HG03039 (cell line): ENCODE measurements at regions not wholly inside any gene's neighbourhood (a gene's known extent, or its start where the extent isn't known, plus 50 kb on each side); places are given as distances from the start of the nearest gene placed in this dataset.

Experiments
- ATAC-seq: cut with Tn5 transposase; IDR thresholded peaks from one replicate; pipeline ENCODE4 v1.9.1; 2021; ENCODE audit warnings: mild to moderate bottlenecking, moderate library complexity; ENCODE audit not compliant: unreplicated experiment

DNA sequence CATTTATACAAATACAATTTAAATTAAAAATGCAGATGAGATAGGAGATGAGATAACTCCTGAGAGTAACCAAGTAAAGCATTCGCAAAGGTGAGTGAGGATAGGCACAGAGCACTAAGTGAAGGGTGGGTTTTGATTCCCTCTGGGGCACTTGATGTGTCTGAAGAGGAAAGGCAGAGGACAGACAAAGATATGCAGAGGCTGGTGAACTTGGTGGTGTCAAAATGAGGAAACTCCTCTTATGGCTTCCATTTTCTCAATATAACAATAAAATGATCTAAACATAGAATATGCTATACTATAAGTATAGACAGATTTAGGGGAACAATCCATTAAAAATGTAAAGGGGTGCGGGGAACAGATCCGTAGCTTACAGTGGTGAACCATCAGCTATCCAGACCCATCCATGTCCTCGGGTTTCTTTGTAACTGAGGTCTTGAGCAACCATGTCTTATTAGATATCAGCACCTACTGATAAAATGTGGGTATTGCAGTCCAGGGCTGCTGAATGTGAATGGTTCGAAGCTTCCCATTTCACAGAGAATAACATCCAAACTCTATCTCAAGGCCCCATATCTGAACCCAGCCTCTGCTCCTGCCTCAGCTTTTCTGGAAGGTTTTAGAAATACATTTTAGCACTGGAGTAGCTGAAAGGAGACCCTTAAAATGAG lies 73.9 kb upstream of the SLC10A2 start:
- peak; percentile 93 for ATAC-seq

DNA sequence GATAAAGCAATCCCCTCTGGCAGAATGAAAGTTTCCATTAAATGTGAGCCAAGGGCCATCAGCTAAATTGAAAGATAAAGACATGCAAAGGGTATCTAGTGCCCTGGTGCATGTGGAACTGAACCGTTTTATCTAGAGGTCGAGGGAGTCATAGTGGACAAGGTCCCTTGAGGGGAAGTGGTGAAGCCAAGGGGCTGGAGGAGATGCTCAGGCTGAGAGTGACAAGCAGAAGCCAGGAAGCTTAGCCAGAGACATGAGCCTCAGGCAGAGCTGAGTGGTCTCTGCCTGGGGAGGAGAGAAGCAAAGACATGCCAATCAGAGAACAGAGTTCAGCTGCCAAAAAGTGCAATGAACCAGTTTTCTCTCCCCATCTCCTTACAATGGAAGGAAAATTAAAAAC lies 68.1 kb upstream of the SLC10A2 start:
- no peak for ATAC-seq

DNA sequence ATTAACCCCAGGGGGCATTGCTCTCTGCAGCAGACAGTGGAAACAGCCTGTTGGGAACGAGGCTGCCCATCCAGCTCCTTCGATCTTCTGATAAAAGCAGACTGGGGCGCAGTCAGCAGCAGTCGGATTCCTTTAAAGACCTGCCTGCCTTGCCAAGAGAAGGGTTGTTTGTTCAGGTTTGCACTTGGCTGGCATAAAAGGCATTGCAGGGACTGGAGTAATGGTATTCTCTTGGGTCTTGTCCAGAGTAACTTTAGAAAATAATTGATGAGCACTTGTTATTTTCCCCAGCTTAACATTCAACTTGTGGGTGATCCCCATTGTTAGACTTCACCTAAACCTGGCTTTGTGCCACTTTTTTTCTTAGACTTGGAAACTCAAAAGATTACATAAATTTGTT lies 67.3 kb upstream of the SLC10A2 start:
- ATAC-seq = no peak

DNA sequence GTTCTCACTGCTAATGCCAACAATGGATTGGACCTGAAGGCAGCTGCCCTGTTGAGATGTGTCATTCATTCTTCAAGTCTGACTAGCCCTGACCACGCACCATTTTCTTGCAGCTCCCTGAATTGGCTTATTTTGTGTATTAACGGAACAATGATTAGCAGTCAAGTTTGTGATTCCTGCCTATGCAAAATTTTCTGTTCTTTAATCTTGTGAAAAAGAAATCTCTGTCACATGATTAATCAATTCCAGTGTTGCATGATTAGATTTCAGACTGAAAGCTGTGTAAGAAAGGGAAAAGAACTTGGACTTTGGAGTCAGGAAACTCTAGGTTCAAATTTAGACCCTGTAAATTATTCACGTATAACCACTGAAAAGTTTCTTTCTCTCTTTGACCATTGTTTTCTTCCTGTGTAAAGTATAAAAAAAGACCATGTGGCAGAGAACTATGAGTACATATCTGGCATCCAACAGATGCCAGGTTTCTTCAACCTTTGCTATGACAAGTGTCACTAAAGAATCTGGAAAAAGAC lies 64.5 kb upstream of the SLC10A2 start:
- ATAC-seq = peak; percentile 52

DNA sequence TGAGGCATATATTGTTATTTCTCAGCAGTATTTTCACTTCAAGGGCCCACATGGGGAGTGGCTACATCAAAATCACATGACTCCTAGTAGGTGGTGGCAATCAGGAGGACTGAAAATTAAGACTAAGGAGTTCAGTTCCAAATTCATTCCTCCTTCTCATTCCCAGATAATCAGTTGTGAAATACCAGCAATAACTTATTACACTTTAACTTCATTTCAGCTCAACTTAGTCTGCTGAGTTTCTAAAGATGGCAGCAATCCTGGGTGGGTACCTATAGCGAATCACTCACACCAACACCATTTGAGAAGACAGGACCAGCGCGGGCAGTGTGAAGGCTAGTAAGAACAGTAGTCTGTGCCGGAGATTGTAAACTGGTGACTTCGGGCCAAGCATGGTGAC lies 63.9 kb upstream of the SLC10A2 start:
- ATAC-seq = no peak
